ENCODE measurements at regions not wholly inside any gene's neighbourhood (a gene's known extent, or its start where the extent isn't known, plus 50 kb on each side); places are given as distances from the start of the nearest gene placed in this dataset.

DNA sequence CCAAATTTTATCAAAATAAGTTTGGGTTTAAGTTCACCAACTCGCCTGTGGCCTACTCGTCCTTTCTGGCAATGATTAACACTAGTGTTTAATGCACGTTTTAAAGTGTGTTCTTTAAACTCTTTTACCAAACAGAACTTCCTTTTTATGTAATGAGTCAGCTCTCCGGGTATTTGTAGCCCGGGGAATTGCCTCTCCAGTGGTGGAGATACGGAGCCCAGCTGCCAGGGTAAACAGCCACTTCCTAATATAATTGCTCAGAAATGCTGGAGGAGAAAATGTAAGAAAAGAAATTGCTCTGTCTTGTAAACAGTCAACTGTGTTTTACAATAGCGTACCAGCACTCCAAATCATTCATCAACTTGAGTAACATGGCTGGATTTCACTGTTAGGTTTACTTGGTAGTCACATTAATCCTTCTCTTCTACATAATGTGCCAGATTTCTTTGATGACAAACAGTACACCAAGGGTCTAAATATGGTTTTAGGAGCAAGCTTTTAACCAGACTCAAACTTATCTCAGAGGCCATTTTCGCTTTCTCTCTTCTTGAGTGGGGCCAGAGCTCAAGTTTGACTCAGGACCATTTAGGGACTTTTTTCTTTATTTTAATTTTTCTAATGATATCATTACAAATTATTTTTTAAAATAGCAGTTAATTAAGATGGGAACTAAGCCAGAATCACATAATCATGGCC is 101.2 kb upstream of the SLC38A2 start:
- Mint-ChIP-seq H3K27me3 (ENCODE audit: unreplicated experiment) (no peaks in the 10 kb centered on the region), H3K4me3 (ENCODE audit: low read depth, unreplicated experiment) (peak overlapping the region; percentile 36), H3K9me3 (ENCODE audit: low read depth, unreplicated experiment) (no peaks in the 10 kb centered on the region), H3K27ac (ENCODE audit: unreplicated experiment) (peak overlapping the region; percentile 64), H3K4me1 (ENCODE audit: low read depth, unreplicated experiment) (peaks cover 49% of the 10 kb centered on the region), H3K36me3 (ENCODE audit: insufficient read depth, unreplicated experiment) (peaks cover 3% of the 10 kb centered on the region)
- intact Hi-C loops (cut with micrococcal nuclease; ENCODE audit: unreplicated experiment), result loop anchor here (5.0 kb wide), 3 partner anchors 41 to 189 kb away; no protein-coding TSS in a partner anchor
- DNase-seq, result peak; percentile 56
- CTCF ChIA-PET, result no interaction called here
- TF ChIP-seq, protein P1, sequence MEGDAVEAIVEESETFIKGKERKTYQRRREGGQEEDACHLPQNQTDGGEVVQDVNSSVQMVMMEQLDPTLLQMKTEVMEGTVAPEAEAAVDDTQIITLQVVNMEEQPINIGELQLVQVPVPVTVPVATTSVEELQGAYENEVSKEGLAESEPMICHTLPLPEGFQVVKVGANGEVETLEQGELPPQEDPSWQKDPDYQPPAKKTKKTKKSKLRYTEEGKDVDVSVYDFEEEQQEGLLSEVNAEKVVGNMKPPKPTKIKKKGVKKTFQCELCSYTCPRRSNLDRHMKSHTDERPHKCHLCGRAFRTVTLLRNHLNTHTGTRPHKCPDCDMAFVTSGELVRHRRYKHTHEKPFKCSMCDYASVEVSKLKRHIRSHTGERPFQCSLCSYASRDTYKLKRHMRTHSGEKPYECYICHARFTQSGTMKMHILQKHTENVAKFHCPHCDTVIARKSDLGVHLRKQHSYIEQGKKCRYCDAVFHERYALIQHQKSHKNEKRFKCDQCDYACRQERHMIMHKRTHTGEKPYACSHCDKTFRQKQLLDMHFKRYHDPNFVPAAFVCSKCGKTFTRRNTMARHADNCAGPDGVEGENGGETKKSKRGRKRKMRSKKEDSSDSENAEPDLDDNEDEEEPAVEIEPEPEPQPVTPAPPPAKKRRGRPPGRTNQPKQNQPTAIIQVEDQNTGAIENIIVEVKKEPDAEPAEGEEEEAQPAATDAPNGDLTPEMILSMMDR (IDR thresholded peaks at IDR 0.05; ENCODE audit: unreplicated experiment), result no peak
- no TSS peak for BruUV-seq (replicated peaks)

DNA sequence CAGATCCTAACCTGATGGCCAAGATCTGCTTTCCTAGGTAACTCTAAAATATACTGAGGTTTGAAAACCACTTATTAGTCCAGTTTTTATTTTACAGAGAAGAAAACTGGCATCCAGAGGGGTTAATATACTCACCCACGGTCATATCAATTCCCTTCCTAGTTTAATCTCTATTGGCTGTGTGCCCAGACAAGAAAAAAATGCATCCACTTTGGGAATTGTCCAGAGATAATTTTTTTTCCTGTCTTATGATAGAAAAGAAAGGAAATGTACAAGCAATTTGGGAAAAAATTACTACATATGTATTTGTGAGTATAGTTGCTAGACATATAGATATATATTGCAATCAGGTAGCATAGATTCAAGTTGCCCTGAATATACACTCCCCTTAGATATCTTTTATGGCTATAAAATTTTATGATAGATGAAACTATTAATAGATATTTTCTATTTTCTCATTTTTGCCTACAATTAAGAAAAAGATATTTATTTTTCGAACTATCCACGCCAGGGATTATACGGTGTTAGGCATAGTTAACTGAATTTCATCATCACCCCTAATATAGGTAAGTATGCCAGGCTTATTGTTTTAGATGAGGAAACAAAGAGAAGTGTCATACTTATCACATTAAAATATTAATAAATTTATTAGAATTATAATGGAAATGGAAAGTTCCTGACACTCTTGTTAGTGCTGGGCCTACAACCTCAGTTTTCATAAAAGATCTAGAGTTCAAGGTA is 100.5 kb upstream of the SLC38A2 start:
- CTCF ChIA-PET, result no interaction called here
- Mint-ChIP-seq H3K36me3 (ENCODE audit: insufficient read depth, unreplicated experiment) (peaks cover 3% of the 10 kb centered on the region), H3K27me3 (ENCODE audit: unreplicated experiment) (no peaks in the 10 kb centered on the region), H3K4me1 (ENCODE audit: low read depth, unreplicated experiment) (peaks cover 47% of the 10 kb centered on the region), H3K9me3 (ENCODE audit: low read depth, unreplicated experiment) (no peaks in the 10 kb centered on the region), H3K4me3 (ENCODE audit: low read depth, unreplicated experiment) (peak overlapping the region; percentile 36), H3K27ac (ENCODE audit: unreplicated experiment) (peak overlapping the region; percentile 66)
- intact Hi-C loops (cut with micrococcal nuclease; ENCODE audit: unreplicated experiment), result loop anchor here (5.0 kb wide), 3 partner anchors 41 to 189 kb away; no protein-coding TSS in a partner anchor
- DNase-seq, result no peak
- TF ChIP-seq, protein P1 (IDR thresholded peaks at IDR 0.05; ENCODE audit: unreplicated experiment), result no peak
- BruUV-seq (replicated peaks), result no TSS peak

DNA sequence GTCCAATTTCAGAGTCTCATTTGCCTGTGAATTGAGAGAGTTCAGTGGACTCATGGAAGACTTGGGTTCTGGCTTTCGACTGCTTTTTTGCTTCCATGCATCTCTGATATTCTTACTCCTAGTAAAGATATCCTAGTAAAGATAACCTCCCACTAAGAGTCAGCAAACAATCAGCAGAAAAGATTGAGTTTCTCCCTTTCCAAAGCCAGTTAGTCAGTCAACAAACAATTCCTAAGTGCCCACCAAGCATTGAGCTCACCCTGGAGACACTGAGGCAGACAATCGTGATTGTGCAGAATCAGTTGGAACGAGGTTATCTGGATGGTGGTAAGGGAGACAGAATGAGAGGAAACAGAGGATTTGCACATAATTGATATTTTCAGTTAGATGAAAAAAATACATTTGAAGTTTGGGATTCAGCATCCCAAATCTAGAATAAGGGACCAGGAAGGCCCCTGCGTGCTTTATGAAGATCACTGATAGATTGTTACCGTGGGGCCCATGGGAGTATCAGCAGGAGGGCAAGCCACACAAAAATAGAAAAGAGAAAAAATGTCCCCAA is 99.7 kb upstream of the SLC38A2 start:
- Mint-ChIP-seq H3K4me1 (ENCODE audit: low read depth, unreplicated experiment) (peaks cover 44% of the 10 kb centered on the region), H3K9me3 (ENCODE audit: low read depth, unreplicated experiment) (no peaks in the 10 kb centered on the region), H3K27ac (ENCODE audit: unreplicated experiment) (peak overlapping the region; percentile 66), H3K4me3 (ENCODE audit: low read depth, unreplicated experiment) (no peak overlapping the region), H3K27me3 (ENCODE audit: unreplicated experiment) (no peaks in the 10 kb centered on the region), H3K36me3 (ENCODE audit: insufficient read depth, unreplicated experiment) (no peaks in the 10 kb centered on the region)
- intact Hi-C loops (cut with micrococcal nuclease; ENCODE audit: unreplicated experiment), result loop anchor here (5.0 kb wide), 3 partner anchors 40 to 190 kb away; no protein-coding TSS in a partner anchor
- no TSS peak for BruUV-seq (replicated peaks)
- no peak for DNase-seq
- CTCF ChIA-PET, result no interaction called here
- TF ChIP-seq, protein P1 (IDR thresholded peaks at IDR 0.05; ENCODE audit: unreplicated experiment), result no peak

DNA sequence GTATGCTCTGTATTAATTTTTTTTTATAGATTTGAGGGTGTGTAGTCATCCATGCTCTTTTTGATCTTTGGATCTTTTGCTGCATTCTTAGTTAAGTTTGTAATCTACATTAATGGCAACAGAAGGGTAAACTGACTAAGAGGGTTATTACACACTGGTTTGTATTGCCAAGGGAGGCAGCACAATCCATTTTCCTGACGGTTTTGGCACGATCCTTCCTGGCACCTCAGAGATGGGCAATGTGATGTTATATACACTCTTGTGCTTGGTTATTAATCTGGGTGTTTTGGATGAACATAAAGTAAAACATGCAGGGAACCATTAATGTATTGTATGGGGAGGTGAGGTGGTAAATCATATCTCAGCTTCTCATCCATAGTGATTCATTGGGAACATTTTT is 98.8 kb upstream of the SLC38A2 start:
- H3K36me3 Mint-ChIP-seq (ENCODE audit: insufficient read depth, unreplicated experiment), result peaks cover 4% of the 10 kb centered on the region
- H3K27ac Mint-ChIP-seq (ENCODE audit: unreplicated experiment), result peak overlapping the region; percentile 36
- H3K4me1 Mint-ChIP-seq (ENCODE audit: low read depth, unreplicated experiment), result peaks cover 41% of the 10 kb centered on the region
- H3K9me3 Mint-ChIP-seq (ENCODE audit: low read depth, unreplicated experiment), result no peaks in the 10 kb centered on the region
- intact Hi-C loops (cut with micrococcal nuclease; ENCODE audit: unreplicated experiment), result loop anchor here (5.0 kb wide), 3 partner anchors 39 to 191 kb away; no protein-coding TSS in a partner anchor
- no peaks in the 10 kb centered on the region for H3K27me3 Mint-ChIP-seq (ENCODE audit: unreplicated experiment)
- H3K4me3 Mint-ChIP-seq (ENCODE audit: low read depth, unreplicated experiment), result no peak overlapping the region
- no peak for DNase-seq
- BruUV-seq (replicated peaks), result no TSS peak
- CTCF ChIA-PET, result no interaction called here
- TF ChIP-seq, protein P1 (IDR thresholded peaks at IDR 0.05; ENCODE audit: unreplicated experiment), result no peak

Measured in Calu3 (cell line).